GM18858 (cell line): ENCODE measurements at regions not wholly inside any gene's neighbourhood (a gene's known extent, or its start where the extent isn't known, plus 50 kb on each side); places are given as distances from the start of the nearest gene placed in this dataset.

Experiments used
- ATAC-seq: cut with Tn5 transposase; IDR thresholded peaks from one replicate; pipeline ENCODE4 v1.9.1; 2021; ENCODE audit not compliant: unreplicated experiment

- no peak for ATAC-seq
These were observed 62.0 kb downstream of the SUCNR1 start for GRCh38 chr3:151935446-151935845.

- ATAC-seq: no peak
These were observed 67.0 kb downstream of the SUCNR1 start for GRCh38 chr3:151940481-151940880.

DNA sequence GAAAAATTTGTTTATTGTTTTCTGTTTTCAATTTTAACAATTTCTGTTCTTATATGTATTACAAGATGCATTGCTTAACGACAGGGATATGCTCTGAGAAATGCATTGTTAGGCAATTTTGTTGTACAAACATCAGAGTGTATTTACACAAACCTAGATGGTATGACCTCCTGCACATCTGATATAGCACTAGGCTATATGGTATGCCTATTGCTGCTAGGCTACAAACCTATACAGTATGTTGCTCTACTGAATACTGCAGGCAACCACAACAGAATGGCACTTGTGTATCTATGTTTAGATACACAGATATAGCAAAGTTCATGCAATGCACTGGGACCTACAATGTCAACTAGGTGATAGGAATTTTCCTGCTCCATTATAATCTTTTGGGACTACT, 70.1 kb downstream of the SUCNR1 start:
- no peak for ATAC-seq

GRCh38 chr3:151944356-151944755, 70.9 kb downstream of the SUCNR1 start:
- no peak for ATAC-seq

DNA sequence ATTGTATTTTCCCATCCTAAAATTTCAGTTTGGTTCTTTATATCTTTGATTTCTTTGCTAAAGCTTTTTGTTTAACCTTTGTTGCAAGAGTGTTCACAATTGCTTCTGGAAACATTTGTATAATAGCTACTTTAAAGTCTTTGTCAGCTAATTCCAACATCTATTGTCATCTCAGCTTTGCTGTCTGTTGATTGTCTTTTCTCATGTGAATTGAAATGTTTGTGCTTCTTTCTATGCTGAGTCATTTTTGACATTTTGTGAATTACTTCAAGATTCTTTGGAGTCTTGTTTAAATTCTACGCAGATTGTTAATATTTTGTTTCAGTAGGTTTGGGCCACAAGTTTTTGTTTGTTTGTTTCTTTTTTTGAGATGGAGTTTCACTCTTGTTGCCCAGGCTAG, 73.2 kb downstream of the SUCNR1 start:
- ATAC-seq: no peak

- no peak for ATAC-seq
These were observed 76.3 kb downstream of the SUCNR1 start for GRCh38 chr3:151949706-151950105.

DNA sequence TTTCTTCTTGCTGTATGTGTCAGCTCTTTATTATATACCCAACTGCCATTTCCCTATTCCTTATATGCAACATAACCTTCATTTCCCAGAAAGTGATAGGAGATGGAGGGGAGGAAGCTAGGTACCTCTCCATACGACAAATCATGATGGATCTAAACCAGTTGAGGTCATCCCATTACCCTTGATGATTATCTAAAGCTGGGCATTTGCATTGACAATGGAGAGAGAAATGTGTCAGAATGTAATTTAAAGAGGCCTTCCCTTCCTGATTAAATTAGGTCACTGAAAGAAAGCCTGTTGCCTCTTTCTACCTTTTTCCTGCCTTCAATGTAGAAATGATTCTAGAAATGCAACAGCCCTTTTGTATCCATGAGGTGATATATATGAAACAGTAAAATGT, 81.9 kb downstream of the SUCNR1 start:
- ATAC-seq: no peak

GRCh38 chr3:151960961-151961580, 87.6 kb downstream of the SUCNR1 start:
- ATAC-seq: no peak

DNA sequence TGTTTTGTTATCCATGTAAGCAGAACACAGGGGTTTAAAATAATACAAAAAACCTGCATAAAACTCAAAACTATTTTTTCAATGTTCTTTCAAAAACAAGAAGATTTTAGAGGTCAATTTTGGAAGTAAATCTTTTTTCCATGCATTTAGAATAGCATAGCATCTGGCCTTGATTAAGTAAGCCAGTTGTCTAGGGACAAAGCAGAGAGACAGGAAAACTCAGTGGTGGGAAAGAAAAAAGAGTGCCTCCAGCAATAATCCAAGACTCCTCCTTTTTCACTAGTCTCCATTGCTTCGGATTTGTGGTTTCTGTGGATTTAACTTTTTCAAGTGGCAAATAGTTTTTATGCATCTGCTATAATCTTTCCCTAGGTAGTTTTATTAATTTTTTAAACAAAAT, 88.9 kb downstream of the SUCNR1 start:
- ATAC-seq: no peak

DNA sequence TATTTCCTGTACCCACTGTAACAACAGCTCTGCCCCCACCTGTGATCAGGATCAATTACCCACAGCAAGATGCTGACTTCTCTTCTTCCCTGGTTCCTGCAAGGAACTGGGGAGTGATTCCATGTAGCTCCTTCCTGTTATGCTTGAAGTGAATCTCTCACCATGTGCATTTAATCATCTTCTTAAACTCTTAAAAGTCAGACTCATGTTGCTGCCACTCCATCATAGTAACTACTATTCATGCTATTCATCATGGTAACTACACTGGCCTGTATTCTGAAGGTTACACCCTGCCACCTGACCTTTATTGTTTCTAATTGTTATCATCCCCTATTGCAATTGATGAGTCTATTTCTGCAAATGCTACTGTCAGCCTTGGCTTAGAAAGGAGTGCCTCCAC, 89.5 kb downstream of the SUCNR1 start:
- no peak for ATAC-seq

DNA sequence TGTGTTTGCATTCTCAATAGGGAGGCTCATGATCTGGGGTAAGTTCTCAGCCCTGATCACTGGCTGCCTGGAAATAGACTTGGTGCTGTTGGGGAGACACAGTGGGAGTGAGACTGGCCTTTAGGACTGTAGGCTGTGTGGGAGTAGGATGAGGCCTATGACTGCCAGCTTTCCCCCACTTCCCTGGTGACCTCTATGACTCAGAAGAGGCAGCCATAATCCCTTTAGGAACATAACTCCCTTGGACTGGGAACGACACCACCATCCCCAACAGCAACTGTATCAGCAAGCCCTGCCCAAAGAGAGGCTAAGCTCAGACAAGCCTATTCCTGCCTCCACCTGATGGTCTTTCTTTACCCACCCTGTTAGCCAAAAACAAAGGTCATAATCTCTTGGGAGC, 91.3 kb downstream of the SUCNR1 start:
- ATAC-seq: no peak

DNA sequence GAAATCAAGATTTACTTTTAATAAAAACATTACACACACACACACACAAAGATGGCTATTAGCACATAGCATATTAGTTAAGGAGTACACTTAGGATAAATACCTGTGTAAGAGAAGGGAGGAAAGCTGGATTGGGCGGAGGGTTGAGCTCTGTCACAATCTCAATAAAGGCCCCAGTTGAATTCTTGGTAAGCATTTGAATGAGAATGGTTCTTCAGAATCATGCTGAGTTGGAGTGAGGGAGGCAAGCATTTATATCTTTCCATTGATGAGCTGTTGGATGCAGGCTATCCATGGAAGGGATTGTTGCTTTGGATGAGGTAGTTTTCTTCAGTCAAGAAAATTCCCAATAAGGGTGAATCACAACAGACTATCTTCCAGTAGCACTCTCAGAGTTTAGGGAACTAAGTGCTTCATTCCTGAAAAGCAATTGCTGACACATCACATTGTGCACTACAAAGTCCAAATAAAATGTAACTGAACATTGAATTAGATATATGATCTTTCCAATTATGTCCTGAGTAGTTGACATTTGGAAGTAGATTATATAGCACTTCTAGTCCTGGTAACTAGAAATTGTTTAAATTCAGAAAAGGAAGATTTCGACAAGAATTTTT, 95.7 kb downstream of the SUCNR1 start:
- ATAC-seq: no peak

- no peak for ATAC-seq
These were observed 98.6 kb downstream of the SUCNR1 start for GRCh38 chr3:151971814-151972579.

GRCh38 chr3:151974067-151974466, 100.6 kb downstream of the SUCNR1 start:
- no peak for ATAC-seq

DNA sequence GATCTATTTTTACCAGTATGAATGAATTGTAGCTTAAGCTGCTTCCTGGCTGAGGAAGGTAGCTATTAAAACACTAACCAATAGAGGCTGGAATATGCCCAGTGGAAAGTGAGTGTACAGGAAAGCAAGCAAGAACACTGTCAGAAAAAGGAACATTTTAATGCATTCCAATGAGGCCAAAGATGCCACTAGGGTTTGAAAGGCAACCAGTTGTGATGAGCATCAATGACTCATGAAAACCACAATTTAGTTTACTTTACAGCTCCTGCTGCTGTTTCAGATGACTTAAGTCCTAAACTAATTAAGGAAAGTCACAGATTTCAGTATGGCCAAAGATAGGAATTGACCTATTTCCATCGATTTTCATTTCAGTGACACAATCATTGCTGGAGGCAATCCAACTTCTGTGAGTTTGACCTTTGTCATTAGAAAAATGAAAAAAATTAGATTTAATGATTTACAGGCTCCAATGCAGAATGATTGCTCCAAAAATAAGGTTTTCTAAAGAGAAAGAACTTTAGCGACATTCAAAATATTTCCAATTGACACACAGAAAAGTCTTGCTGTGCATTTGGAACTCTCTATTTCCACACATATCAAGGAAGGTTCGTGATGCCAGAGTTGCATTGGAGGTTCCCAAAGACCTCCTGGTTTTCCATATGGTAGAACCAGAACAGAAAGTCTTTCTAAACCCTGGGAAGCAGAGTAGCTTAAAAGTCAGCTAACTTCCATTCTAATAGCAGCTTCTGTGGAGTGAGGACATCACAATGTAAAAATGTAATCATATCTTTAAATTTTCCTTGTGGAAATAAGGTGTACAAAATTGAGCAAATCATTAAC, 103.0 kb downstream of the SUCNR1 start:
- no peak for ATAC-seq

- ATAC-seq: no peak
These were observed 106.5 kb downstream of the SUCNR1 start for GRCh38 chr3:151979906-151980305.

DNA sequence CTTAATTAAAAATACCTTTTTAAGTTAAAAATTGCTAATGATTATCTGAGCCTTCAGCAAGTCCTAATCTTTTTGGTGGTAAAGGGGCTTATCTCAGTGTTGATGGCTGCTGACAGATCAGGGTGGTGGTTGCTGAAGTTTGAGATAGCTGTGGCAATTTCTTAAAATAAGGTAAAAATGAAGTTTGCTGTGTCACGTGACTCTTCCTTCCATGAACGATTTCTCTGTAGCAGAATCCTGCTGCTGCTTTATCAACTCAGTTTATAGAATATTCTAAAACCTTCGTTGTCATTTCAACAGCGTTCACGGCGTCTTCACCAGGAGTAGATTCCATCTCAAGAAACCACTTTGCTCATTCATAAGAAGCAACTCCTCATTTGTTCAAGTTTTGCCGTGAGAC, 110.1 kb downstream of the SUCNR1 start:
- no peak for ATAC-seq

DNA sequence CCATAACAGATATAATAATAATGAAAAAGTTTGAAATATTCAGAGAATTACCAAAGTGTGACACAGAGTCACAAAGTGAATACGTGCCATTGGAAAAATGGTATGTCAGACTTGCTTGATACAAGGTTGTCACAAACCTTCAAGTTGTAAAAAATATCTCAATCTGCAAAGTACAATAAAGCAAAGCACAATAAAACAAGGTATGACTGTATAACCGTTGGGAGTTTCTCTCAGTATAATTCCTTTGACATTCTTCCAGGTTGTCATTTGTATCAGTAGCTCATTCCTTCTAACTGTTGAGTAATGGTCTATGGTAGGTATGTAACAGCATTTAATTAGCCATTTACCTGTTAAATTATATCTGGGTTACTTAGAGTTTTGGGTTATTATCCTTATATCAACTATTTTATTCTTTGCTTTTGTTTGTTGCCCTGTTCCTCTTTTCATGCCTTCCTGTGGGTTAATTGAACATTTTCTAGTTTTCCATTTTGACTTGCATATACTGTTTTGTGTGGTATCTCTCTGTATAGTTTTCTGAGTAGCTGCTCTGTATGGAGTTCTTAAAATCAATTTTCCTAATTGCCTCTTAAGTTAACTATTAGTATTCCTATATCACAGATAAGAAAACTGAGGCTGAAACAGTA, 112.5 kb downstream of the SUCNR1 start:
- ATAC-seq: no peak

- ATAC-seq: no peak
These were observed 114.5 kb downstream of the SUCNR1 start for GRCh38 chr3:151987893-151988292.

DNA sequence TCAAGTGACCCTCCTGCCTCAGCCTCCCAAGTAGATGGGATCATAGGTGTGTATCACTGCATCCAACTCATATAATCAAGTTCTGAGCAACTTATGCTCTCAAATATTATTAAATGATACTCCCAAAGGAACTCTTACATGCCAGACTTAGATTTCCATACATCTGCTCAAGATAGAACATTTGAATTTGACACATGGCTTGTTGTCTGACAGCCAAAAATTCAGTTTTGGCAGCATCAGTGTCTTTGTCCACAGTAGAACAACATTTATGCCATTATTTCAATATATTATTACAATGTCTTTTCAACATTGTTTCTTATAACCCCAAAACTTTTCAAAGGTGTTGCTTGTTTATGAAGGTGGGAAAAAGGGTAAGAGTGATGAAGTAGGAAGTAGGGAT, 116.2 kb downstream of the SUCNR1 start:
- ATAC-seq: no peak
